Type B pancreatic cell (in vitro differentiated cells): ENCODE measurements at regions not wholly inside any gene's neighbourhood (a gene's known extent, or its start where the extent isn't known, plus 50 kb on each side); places are given as distances from the start of the nearest gene placed in this dataset.

Experiments used
- DNase-seq: peaks from one replicate; pipeline ENCODE4 v3.0.0; 2021; ENCODE audit warnings: mixed read lengths; ENCODE audit not compliant: unreplicated experiment; ENCODE audit errors: extremely low spot score
- H3K27ac Mint-ChIP-seq: 2 replicates; pipeline ENCODE4 v1.8.0; 2021; ENCODE audit warnings: mild to moderate bottlenecking, mixed read lengths
- H3K27me3 Mint-ChIP-seq: 2 replicates; pipeline ENCODE4 v1.8.0; 2021; ENCODE audit warnings: mixed read lengths
- H3K36me3 Mint-ChIP-seq: 2 replicates; pipeline ENCODE4 v1.8.0; 2021; ENCODE audit warnings: mixed read lengths
- H3K4me1 Mint-ChIP-seq: one replicate; pipeline ENCODE4 v1.8.0; 2021; ENCODE audit warnings: mixed read lengths; ENCODE audit not compliant: unreplicated experiment
- H3K4me3 Mint-ChIP-seq: 2 replicates; pipeline ENCODE4 v1.8.0; 2021; ENCODE audit warnings: mild to moderate bottlenecking, mixed read lengths
- H3K9me3 Mint-ChIP-seq: 2 replicates; pipeline ENCODE4 v1.8.0; 2021; ENCODE audit warnings: mixed read lengths
- CTCF ChIP-seq: fragments of 200-600 bp; sonication (generic); conservative IDR thresholded peaks from 2 replicates; pipeline ENCODE4 v1.5.0; 2021; ENCODE audit warnings: antibody characterized with exemption, mild to moderate bottlenecking

DNA sequence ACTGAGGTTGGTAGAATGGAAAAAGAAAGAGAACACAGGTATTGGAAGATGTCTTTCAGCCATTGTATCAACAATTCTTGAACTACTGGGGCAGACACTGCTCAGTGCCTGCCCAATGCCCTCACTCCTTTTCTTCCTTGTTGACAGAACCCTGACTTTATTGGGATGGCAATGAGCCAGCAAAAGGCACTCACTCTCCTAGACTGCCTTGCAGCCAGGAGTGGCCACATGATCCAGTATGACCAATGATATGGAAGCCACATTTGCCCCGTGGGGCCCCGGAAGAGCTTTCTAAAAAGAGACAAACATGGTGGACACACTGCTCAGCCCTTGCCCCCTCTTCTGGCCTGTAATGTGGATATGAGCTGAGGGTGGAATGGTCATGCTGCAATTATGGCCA lies 88.6 kb upstream of the ZNF716 start:
- H3K9me3 Mint-ChIP-seq: peaks cover 14% of the 10 kb centered on the region
- no peak overlapping the region for H3K4me3 Mint-ChIP-seq
- no peak for TF ChIP-seq CTCF
- H3K27ac Mint-ChIP-seq: no peak overlapping the region
- H3K4me1 Mint-ChIP-seq: no peaks in the 10 kb centered on the region
- no peak for DNase-seq
- H3K27me3 Mint-ChIP-seq: no peaks in the 10 kb centered on the region
- no peaks in the 10 kb centered on the region for H3K36me3 Mint-ChIP-seq

- TF ChIP-seq CTCF: no peak
- H3K4me1 Mint-ChIP-seq: no peaks in the 10 kb centered on the region
- H3K27me3 Mint-ChIP-seq: no peaks in the 10 kb centered on the region
- H3K9me3 Mint-ChIP-seq: peaks cover 18% of the 10 kb centered on the region
- DNase-seq: no peak
- no peak overlapping the region for H3K4me3 Mint-ChIP-seq
- H3K27ac Mint-ChIP-seq: no peak overlapping the region
- H3K36me3 Mint-ChIP-seq: no peaks in the 10 kb centered on the region
Observed at GRCh38 chr7:57362868-57363267, 87.1 kb upstream of the ZNF716 start.

DNA sequence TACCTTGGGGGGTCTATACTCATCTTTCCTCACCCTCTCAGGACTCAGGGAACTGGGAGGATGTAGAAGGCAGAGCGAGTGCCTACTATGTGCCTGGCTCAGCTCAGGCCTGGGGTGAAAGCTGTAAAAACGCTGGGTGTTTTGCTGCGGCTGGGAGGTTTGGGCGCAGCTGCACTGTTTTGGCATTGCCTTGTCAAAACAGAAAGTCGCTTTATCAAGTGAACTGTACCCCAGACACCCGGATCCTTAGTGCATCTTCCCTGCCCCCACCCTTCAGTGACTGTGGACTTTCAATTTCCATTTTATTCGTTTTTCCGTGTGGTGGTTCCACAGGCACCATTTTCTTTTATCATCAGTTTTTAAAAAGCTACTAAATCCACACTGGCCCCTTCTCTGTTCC lies 86.7 kb upstream of the ZNF716 start:
- no peak for DNase-seq

DNA sequence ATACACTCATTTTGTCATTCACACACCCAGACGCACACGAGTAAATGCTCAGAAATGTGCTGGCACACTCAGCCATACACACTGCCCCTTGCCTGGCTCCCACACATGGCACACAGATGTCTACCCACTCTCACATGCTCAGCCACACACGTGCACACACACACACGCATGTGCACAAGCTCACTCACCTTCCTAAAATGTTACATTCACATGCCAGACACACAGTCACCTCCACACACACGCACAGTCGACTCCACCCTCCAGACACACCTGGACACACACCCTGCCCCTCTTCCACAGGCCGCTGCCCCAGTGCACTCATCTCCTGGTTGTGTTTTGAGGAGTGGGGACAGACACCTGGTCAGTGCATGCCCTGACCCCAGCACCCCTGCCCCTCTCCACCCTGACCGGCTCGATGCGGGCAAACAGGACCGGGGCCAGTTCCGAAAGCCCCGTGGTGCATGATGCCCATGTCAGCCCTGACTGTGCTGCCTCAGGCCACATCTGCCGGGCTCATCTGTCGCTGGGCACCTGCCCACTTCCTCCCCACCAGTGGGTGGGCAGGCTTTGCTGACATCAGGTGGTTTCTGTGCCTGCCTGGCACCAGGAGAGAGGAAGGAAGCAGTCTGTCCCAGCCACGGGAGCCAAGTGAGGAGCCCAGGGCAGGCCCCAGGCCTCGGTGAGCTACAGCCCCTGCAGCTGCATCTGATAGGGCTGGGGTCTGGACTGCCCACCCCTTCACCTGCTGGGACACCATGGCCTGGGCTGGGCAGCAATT lies 84.9 kb upstream of the ZNF716 start:
- Mint-ChIP-seq H3K4me1 (no peaks in the 10 kb centered on the region), H3K9me3 (peaks cover 7% of the 10 kb centered on the region), H3K4me3 (no peak overlapping the region), H3K36me3 (no peaks in the 10 kb centered on the region), H3K27ac (no peak overlapping the region), H3K27me3 (no peaks in the 10 kb centered on the region)
- no peak for DNase-seq
- TF ChIP-seq CTCF: no peak

More for the DNA sequence above, 86.7 kb upstream of the ZNF716 start:
- Mint-ChIP-seq H3K9me3 (peaks cover 18% of the 10 kb centered on the region), H3K27ac (no peak overlapping the region), H3K27me3 (no peaks in the 10 kb centered on the region), H3K4me1 (no peaks in the 10 kb centered on the region), H3K36me3 (no peaks in the 10 kb centered on the region), H3K4me3 (no peak overlapping the region)
- TF ChIP-seq CTCF: no peak

- no peak for TF ChIP-seq CTCF
- no peak for DNase-seq
- no peaks in the 10 kb centered on the region for H3K27me3 Mint-ChIP-seq
- no peaks in the 10 kb centered on the region for H3K4me1 Mint-ChIP-seq
- H3K36me3 Mint-ChIP-seq: no peaks in the 10 kb centered on the region
- no peak overlapping the region for H3K4me3 Mint-ChIP-seq
- H3K27ac Mint-ChIP-seq: no peak overlapping the region
- peaks cover 10% of the 10 kb centered on the region for H3K9me3 Mint-ChIP-seq
Observed at GRCh38 chr7:57367171-57367570, 82.8 kb upstream of the ZNF716 start.
